ENCODE measurements at regions not wholly inside any gene's neighbourhood (a gene's known extent, or its start where the extent isn't known, plus 50 kb on each side); places are given as distances from the start of the nearest gene placed in this dataset.
"Not testable (repeated sequence)": the region's sequence is repeated elsewhere in the genome, so short reads cannot be mapped to it uniquely, and the experiment has no call there.

DNA sequence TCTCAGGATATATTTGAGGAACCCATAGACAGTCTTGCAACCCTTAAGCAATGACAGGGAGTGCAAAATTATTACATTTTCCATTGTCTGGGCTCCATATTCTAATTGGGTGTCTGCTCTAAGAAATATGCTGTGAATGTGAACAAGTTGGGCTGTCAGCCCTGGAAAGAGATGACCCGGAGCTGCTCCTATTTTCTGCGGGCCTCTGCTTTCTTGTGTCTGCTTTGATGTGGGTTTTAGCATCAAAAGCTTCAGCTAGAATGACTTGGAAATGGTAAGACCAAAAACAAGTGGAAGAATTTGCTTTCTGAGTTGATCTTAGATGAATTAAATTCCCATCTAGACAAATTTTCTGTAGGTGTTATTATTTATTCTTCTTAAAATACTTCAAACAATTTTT, 343.6 kb upstream of the IGFBP3 start:
- ATAC-seq, result no peak

DNA sequence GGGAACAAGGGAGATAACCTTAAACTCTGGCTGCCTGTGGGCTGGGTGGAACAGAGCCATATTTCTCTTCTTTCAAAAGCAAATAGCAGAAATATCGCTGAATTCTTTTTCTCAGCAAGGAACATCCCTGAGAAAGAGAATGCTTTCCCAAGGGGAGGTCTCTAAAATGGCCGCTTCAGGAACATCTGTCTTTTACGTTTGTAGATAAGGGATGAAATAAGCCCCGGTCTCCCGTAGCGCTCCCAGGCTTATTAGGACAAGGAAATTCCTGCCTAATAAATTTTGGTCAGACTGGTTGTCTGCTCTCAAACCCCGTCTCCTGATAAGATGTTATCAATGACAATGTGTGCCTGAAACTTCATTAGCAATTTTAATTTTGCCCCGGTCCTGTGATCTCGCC, 340.6 kb upstream of the IGFBP3 start:
- not testable (repeated sequence) for ATAC-seq

DNA sequence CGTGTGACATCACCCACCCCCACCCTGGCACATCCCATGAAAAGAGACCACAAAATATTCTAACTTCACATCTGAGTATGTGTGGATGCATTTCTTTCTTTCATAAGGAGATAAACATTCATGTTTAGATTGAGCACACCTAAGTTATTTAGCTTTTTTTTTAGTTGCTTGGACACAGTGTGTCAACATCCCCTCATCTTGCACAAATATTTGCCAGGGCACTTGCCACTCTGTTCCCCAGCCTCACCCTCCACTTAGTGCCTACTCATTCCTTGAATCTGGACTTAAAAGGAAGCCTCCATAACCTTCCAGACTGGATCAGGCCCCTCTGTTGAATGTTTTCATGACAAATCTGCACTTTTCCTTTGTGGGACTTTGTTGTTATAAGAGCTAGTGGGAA, 338.9 kb upstream of the IGFBP3 start:
- ATAC-seq, result no peak

DNA sequence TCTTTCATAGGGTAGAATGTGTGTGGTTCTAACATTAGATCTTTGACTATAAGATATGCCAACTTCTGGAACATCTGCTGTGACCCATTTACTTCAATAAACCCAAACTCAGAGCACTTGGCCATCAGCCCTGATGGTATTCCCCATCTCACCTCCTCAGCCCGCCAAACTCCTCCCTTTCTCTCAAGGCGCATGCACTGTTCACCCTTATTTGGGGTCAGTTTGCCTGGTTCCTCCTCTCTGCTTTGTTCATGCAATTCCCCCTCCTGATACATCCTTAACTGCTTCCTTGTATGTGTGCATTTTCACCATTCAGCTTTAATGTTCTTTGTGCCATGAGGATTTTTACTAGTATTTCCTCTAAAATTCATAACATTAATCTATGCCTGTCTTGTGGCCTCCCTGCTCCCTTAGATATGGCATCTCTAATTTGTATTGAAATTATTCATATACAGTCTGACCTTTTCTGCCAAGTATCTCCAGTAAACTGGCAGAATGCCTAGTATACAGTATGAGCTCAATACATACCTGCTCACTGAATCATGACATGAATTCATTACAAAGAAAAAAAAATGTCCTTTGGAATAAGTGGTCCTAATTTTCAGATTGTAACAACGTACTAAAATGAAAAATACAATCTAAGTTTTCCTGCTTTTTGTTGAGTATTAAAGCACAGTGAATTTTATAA, 336.8 kb upstream of the IGFBP3 start:
- ATAC-seq, result no peak

DNA sequence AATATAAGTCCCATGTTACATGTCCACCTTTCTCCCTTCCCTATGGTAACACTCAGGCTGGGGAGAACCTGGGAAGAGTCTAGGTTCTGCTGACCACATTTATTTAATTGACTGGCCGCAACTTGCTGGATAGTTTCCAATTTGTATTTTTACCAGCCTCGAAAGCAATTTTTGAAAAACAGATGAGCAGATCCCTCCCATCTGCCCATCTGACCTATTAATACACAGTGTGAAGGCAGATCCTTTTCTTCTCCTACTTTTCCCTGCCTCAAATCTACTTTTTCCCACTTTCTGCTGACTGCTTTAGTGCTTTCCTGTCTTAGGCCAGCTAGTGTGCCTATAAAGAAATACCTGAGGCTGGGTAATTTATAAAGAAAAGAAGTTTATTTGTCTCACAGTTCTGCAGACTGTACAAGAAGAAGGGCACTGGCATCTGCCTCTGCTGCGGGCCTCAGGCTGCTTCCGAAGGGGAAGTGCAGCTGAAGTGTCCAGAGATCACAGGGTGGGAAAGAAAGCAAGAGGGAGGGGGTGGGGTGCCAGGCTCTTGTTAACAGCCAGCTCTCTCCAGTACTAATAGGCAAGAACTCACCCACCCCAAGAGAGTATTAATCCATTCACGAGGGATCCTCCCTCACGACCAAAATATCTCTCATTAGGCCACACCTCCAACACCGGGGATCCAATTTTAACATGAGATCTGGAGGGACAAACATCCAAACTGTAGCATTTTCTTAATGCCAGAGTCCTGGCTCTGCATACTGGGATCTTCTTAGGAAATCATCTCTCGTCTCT, 336.0 kb upstream of the IGFBP3 start:
- ATAC-seq, result no peak

DNA sequence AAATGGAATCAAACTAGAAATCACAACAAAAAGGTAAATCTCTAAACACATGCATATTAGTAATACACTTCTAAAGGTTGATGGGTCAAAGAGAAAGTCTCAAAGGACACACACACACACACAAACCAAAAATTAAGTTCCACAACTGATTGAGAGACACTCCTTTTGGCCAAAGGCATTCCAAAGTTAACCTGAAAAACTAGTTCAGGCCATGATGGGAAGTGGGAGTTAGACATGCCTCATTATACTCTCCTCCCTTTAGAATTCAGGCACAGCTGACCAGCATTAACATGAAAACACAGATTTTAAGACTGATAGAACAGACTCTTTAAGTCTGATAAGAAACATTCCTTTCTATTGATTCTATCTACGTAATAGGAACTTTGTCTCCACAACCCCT, 332.4 kb upstream of the IGFBP3 start:
- no peak for ATAC-seq

DNA sequence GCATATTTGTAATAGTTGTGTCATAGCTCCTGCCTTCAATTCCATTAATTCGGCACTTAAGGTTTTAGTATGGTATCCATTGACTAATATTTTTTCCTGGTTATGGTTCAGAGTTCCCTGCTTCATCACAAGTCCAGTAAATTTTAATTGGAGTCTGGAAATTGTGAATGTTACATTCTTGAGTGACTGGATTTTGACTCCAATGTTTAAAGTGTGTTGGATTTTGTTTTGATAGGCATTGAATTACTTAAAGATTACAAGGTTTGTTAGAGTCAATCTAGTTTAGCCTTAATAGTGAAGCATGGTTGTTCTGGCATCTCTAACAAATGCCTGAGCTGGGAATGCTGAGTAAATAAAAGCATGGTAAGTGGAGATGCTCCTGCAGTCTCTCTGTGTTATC, 326.6 kb upstream of the IGFBP3 start:
- ATAC-seq, result no peak

DNA sequence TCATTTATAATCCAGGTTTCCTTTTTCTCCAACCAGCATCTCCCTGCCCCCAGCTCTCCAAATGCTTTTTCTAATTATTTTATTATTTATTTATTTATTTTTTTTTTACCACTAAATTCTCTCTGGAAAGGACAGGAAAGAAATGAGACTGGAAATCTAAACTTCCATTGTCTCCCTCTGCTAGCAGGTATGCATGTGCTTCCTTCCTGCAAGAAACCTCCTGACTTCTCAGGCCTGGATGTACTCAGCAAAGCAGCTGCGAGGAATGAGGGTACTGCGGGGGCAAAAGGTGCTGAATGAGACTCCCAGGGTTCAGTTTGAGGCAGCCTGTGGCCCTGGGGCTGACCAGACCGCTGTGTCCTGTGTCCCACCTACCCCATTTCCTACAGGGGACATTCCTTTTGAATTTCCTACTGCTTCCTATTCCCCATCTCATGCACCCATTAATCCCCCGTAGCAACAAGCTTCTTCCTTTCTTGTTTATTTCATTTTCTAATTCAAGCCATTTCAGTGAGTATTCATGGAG, 324.6 kb upstream of the IGFBP3 start:
- no peak for ATAC-seq

DNA sequence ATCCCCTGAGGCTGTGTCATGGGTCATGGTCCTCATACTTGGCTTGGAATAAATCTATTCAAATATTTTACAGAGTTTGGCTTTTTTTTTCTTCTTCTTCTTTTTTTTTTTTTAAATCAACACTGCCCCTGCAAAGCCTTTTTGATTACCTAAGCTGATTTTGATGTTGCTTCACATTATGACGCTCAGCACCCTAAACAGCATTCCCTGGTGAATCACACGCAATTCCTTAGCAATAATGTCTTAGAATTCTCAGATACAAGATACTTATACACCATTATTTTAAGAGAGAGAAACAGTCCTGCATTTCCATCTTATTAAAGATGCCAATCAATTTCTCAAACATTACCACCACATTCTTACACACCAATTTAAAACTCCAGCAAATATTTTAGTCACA, 323.7 kb upstream of the IGFBP3 start:
- no peak for ATAC-seq

DNA sequence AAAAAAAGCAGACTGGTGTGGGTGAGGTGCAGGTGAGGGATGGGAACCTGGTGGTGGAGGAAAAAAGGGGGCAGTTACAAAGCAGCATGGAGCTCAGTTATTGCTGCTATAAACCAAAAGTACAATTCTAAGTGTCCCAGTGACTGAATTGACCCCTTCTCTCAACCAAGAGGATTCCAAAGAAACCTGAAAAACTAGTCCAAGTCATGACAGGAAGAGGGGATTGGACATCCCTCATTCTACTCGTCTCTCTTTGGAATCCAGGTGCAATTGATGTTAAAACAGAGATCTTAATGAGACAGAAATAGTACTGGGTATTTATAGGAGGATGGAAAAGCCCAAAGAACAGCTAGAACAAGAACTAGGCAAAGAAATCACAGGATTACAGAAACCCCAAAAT, 322.3 kb upstream of the IGFBP3 start:
- no peak for ATAC-seq

DNA sequence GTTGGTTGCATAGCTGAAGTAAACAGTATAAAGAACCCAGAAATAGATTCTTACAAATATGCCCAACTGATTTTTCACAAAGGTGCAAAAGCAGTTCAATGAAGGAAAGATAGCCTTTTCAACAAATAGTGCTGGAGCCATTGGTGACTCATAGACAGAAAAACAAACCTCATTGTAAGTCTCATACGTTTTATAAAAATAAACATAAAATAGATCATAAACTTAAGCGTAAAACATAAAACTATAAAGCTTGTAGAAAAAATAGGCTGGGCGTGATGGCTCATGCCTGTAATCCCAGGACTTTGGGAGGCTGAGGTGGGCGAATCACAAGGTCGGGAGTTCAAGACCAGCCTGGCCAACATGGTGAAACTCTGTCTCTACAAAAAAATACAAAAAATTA, 318.8 kb upstream of the IGFBP3 start:
- no peak for ATAC-seq

DNA sequence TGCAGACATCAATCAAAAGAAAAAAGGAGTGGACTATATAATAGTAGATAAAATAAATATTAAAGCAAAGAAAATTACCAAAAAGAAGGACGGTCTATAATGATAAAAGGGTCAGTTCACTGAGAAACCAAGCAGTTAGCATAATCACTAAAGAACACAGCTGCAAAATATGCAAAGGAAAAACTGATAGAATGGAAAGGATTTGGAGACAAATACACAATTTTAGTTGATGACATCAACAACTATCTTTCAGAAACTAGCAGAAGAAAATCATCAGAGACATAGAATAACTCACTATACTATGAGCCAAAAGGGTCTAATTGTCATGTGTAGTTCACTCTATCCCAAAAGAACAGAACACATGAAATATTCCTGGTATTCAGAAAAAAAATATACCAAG, 316.4 kb upstream of the IGFBP3 start:
- ATAC-seq, result no peak

DNA sequence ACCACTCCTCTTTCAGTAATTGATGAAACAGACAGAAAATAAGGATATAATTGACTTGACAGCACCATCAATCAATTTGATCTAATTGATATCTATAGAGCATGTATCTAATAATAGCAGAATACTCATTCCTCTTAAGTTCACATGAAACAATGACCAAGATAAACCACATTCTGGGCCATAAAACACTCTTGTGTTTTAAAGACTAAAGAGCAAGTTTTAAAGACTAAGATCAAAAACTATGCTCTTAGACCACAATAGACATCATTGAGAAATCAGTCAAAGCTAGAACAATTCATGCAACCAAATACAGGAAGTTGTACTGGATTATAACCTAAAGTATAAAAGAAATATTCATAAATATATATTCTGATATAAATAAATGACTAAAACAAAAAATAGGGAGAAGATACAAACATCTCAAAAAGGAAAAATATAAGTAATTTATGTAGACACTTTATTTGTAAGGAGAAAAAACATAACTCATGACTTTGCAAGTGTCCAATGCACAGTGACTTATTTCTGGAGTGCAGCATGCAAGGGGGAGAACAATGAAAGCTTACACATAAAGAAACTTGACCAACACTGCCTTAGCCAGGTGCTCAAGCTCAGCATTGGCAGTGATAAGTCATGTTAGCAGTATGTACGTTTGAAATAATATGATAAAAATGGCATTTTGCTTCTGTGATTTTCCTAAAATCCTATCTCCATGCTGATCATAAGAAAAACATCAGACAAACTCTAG, 312.7 kb upstream of the IGFBP3 start:
- ATAC-seq, result no peak

DNA sequence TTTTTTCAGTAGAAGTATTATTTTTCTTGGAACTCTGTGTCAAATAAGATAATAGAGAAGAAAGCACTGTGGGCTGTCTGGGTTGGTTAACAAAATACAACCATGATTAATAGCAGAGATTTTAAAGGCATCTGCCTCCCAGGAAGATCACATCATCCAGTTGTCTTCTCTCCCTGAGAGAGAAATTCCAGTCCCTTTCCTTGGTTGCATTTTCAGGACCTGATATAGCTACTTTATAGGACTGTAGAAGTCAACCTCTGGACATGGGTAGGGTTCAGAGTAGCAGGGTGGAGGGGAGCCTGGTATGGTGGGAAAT, 309.9 kb upstream of the IGFBP3 start:
- no peak for ATAC-seq

DNA sequence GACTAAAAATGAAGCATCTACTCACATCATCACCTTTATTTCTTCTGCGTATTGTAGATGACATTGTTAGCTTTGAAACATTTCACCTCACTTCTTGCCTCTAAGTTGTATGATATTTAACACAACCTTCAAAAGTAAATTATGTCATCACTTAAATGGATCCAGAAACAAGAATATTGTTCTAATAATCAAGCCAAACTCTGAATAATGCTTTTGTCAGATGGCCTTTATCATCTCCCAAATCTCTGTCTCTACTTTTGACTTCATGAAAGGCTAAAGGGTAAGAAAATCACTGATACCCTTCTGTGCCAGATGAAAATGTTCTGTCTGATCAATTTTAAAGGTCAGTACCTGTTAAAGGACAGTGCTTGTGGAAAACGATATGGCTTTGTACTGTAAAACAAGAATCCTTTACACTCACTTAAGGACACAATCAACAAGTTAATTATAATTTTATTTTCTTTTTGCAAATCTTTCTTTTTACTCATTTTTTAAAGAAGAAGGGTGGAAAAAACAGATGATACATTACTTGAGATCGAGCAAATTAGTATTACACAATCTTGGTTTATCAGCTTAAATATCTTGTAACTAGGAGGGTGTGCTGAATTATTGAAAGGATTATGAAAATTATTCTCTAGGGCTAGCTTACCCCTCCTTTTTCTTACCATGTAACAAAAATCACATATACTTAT, 309.4 kb upstream of the IGFBP3 start:
- ATAC-seq, result no peak

DNA sequence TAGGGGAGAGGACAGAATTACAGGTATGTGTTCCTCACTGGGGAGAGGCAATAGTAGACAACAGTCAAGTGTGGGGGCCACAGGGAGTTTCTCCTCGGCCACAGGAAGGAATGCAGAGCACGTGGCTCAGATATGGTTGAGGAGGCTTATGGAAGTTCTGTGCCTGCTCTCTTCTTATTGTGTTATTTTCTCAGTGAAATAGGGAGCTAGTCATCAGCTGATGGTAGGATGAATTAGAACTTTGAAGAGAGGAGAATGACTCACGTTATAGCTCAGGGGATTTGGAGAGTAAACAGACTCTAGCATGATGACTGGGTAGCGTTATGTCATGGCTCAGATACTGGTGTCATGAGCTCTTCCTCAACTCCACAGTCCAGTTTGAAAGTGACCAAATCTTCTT, 308.3 kb upstream of the IGFBP3 start:
- ATAC-seq, result no peak

DNA sequence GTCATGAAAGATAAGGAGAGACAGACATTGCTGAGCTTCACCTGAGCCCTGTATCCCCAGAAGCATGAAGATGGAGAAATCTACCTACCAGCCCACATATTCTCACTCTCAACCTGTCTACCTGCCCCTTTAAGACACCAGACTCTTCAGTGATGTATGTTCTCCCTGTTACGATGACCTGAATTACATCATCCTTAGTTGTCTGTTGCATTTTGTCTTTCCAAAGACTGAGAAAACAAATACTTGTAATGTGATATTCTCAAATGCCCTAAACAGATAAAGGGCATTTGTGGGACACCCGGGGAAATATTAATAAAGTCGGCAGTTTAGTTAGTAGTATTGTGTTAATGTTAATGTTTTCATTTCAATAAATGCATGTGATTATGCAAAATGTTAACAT, 305.8 kb upstream of the IGFBP3 start:
- ATAC-seq, result no peak

DNA sequence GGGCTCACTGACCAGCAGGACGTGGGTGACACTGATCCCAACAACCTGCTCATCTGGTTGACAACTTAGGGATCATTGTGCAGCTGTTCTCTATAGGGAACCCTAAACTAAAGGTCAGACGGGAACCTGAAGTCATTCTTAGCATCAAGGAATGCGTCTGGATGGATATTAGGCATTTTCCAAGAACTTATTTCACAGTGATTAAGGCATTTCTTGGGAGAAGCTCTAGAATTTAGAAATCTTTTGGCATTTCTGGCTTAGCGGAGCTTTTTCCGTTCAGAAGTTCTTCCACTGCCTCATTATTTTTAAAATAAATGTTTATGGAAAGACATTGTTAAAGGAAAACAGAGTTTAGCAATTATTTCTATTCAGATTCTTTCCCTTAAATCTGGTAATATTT, 303.3 kb upstream of the IGFBP3 start:
- ATAC-seq, result no peak

DNA sequence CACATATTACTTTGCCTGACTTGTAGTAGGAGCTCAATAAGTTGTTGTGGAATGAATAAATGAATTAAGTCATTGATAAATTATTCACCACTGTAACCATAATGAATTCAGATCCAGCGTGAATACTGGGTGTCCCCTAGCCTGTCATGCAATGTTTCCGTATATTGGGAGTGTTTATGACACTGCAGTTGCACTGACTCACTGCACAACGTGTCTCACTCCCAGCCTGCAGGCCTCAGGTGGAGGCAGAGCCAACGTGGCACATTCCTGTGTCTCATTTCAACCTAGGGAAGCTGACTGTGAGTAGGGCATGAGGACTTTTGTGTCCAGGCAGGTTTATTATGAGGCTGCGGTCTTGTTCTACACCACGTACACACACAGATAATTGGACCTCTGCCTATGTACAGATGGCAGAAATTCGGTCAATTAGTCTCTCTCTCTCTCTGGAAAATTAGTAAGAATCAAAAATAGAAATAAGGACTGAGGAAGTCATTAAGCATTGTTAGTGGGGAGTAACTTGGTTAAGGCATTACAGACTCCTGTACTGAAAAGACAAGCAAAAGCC, 299.1 kb upstream of the IGFBP3 start:
- ATAC-seq, result no peak

DNA sequence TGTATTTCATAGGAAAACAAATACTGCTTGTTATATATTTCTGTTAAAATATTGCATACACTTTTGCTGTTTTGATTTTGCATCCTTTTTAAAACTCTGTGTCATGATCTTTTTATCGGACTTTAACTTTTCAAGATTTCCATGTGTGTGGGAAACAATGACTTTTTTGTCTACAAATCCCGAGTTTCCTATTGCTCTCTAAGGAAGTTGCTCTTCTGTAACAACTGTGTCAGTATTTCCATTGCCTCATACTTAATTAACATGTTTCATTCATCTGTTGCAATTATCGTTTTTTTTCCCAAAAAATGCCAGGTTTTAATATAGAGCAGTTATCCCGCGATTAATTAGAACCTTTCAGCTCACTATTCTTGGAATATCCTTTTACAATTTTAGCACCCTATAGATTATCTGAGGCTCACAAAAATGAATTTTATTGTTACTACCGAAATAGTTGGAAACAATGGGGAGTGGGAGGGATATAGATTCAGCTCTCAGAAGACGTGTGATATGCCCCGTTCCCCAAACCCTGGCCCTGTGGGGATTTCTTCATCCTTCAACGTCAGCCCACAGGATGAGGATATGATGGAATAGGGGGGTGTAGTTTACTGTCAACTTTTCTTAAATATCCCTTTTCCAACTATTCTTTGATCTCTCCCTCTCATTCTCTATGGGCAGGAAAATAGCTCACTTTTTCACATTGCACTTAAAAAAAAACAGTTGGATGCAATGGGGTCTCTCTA, 297.6 kb upstream of the IGFBP3 start:
- ATAC-seq, result no peak

DNA sequence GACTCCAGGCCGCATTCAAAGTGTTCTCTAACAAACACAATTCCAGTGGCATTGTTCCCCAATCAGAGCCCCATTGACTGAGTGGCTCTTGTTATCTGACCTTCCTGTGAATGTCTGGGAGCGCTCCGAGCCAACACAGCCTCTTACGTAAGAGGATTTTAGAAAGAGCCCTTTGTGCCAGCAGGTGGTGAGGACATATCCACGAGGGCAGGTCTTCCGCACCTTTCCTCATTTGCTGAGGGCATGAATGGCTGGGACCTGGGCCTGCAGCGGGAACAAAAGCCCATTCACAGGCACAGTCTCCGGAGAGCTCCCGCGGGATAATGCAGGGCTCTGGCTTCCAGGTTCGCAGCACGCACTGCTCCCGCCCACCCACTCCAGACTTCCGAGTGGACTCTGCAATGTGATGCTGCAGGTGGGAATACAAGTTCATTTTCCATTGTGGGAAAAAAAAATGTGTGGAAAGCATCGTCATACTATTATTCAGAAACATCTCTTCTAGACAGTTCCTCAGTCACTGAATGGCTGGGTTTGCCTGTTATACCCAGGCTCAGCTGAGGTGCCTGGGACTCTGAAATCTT, 295.0 kb upstream of the IGFBP3 start:
- ATAC-seq, result no peak

DNA sequence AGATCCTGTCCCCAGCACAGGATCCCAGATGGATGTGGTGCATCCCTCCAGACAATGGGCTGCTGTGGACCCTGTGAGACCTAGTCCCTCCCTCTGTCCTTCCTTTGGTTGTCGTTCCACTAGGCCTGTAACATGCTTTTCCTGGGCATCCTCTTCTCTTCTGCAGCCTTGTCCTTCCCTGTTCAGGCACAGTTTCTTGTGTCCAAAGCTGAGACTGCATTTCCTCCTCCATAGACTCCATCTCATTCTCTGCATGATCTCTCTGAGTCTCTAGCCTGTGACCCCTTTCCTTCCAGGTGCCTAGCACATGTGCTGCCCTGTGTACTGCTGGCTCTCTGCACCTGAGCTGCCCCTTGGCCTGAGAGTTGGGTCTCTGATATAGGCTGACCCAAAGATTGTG, 293.5 kb upstream of the IGFBP3 start:
- ATAC-seq, result no peak
